ENCODE measurements at regions not wholly inside any gene's neighbourhood (a gene's known extent, or its start where the extent isn't known, plus 50 kb on each side); places are given as distances from the start of the nearest gene placed in this dataset.

DNA sequence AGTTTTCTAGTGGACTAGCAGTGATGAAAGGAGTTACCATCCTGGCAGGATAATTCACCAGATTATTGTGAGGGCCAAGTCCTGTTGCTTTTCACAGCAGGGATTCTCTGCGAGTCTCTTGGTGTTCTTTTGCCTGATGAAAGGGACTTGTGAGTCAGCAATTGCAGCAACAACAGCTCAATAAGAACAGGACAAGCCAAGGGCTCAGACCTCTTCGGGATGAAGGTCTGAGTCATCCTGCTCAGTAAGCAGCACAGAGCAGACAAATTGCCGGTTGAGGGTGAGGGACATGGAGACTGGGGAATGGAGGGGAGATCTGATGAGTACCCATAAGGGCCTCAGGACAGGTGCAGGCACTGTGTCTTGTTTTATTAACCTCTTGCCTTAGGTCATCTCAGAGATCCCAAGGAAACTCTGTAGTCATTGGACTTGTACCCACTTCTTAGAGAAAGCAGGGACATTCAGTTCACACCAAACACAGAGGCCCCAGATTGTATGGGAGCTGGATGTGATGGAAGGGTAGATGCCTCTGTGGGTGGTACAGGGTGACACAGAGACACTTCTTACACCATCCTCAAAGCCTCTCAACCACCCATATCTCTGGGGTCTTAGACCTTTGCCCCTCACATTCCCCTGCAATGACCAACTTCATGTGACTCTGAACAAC is 173.8 kb upstream of the TLE3 start:
- DNase-seq (ENCODE audit: low read depth, low spot score): peak; percentile 75
- peaks cover 26% of the 10 kb centered on the region for H3K4me1 ChIP-seq (ENCODE audit: insufficient read depth, insufficient read length)

GRCh38 chr15:70270752-70271111 is 173.0 kb upstream of the TLE3 start:
- H3K9ac ChIP-seq (ENCODE audit: insufficient read length, low read depth): no peak overlapping the region
- no peak for DNase-seq (ENCODE audit: low read depth, low spot score)
- peaks cover 25% of the 10 kb centered on the region for H3K27me3 ChIP-seq (ENCODE audit: insufficient read depth, insufficient read length)
- peaks cover 26% of the 10 kb centered on the region for H3K4me1 ChIP-seq (ENCODE audit: insufficient read depth, insufficient read length)
- no peaks in the 10 kb centered on the region for H3K36me3 ChIP-seq (ENCODE audit: insufficient read depth, insufficient read length, low read length)
- H3K9me3 ChIP-seq (ENCODE audit: insufficient read depth, low read length): no peaks in the 10 kb centered on the region
- TF ChIP-seq SUZ12 (IDR thresholded peaks at IDR 0.05; ENCODE audit: extremely low read depth, insufficient read depth, insufficient read length): no peak
- no peak overlapping the region for H3K4me3 ChIP-seq (ENCODE audit: insufficient read length, low read depth)

More for the DNA sequence above, 173.8 kb upstream of the TLE3 start:
- Histone ChIP-seq H3K9me3 (ENCODE audit: insufficient read depth, low read length) (no peaks in the 10 kb centered on the region), H3K4me3 (ENCODE audit: insufficient read length, low read depth) (no peak overlapping the region), H3K27me3 (ENCODE audit: insufficient read depth, insufficient read length) (peaks cover 25% of the 10 kb centered on the region), H3K36me3 (ENCODE audit: insufficient read depth, insufficient read length, low read length) (no peaks in the 10 kb centered on the region), H3K9ac (ENCODE audit: insufficient read length, low read depth) (no peak overlapping the region)
- TF ChIP-seq SUZ12 (IDR thresholded peaks at IDR 0.05; ENCODE audit: extremely low read depth, insufficient read depth, insufficient read length) (no peak), ZNF274 (IDR thresholded peaks at IDR 0.05; ENCODE audit: low read depth, low read length) (no peak), YY1 (IDR thresholded peaks at IDR 0.05; ENCODE audit: insufficient read depth, insufficient read length) (no peak)

GRCh38 chr15:70269991-70270751 is 172.5 kb upstream of the TLE3 start:
- H3K9ac ChIP-seq (ENCODE audit: insufficient read length, low read depth): no peak overlapping the region
- no peak for DNase-seq (ENCODE audit: low read depth, low spot score)
- no peak overlapping the region for H3K4me3 ChIP-seq (ENCODE audit: insufficient read length, low read depth)

GRCh38 chr15:70269311-70269911 is 171.7 kb upstream of the TLE3 start:
- Histone ChIP-seq H3K9ac (ENCODE audit: insufficient read length, low read depth) (no peak overlapping the region), H3K4me3 (ENCODE audit: insufficient read length, low read depth) (no peak overlapping the region), H3K36me3 (ENCODE audit: insufficient read depth, insufficient read length, low read length) (no peaks in the 10 kb centered on the region), H3K9me3 (ENCODE audit: insufficient read depth, low read length) (no peaks in the 10 kb centered on the region), H3K4me1 (ENCODE audit: insufficient read depth, insufficient read length) (peaks cover 21% of the 10 kb centered on the region), H3K27me3 (ENCODE audit: insufficient read depth, insufficient read length) (peaks cover 25% of the 10 kb centered on the region)
- TF ChIP-seq ZNF274 (IDR thresholded peaks at IDR 0.05; ENCODE audit: low read depth, low read length) (no peak), YY1 (IDR thresholded peaks at IDR 0.05; ENCODE audit: insufficient read depth, insufficient read length) (no peak), SUZ12 (IDR thresholded peaks at IDR 0.05; ENCODE audit: extremely low read depth, insufficient read depth, insufficient read length) (no peak)
- no peak for DNase-seq (ENCODE audit: low read depth, low spot score)

More at GRCh38 chr15:70269991-70270751, 172.5 kb upstream of the TLE3 start:
- no peak for TF ChIP-seq ZNF274 (IDR thresholded peaks at IDR 0.05; ENCODE audit: low read depth, low read length)
- no peaks in the 10 kb centered on the region for H3K36me3 ChIP-seq (ENCODE audit: insufficient read depth, insufficient read length, low read length)
- H3K4me1 ChIP-seq (ENCODE audit: insufficient read depth, insufficient read length): peaks cover 24% of the 10 kb centered on the region
- no peaks in the 10 kb centered on the region for H3K9me3 ChIP-seq (ENCODE audit: insufficient read depth, low read length)
- peaks cover 25% of the 10 kb centered on the region for H3K27me3 ChIP-seq (ENCODE audit: insufficient read depth, insufficient read length)

- TF ChIP-seq YY1 (IDR thresholded peaks at IDR 0.05; ENCODE audit: insufficient read depth, insufficient read length) (no peak), SUZ12 (IDR thresholded peaks at IDR 0.05; ENCODE audit: extremely low read depth, insufficient read depth, insufficient read length) (no peak), ZNF274 (IDR thresholded peaks at IDR 0.05; ENCODE audit: low read depth, low read length) (no peak)
- no peak for DNase-seq (ENCODE audit: low read depth, low spot score)
- H3K36me3 ChIP-seq (ENCODE audit: insufficient read depth, insufficient read length, low read length): no peaks in the 10 kb centered on the region
- H3K9me3 ChIP-seq (ENCODE audit: insufficient read depth, low read length): no peaks in the 10 kb centered on the region
- H3K4me1 ChIP-seq (ENCODE audit: insufficient read depth, insufficient read length): peaks cover 21% of the 10 kb centered on the region
- H3K9ac ChIP-seq (ENCODE audit: insufficient read length, low read depth): no peak overlapping the region
- peaks cover 25% of the 10 kb centered on the region for H3K27me3 ChIP-seq (ENCODE audit: insufficient read depth, insufficient read length)
- no peak overlapping the region for H3K4me3 ChIP-seq (ENCODE audit: insufficient read length, low read depth)
Measured at GRCh38 chr15:70268698-70269251, 171.1 kb upstream of the TLE3 start.

DNA sequence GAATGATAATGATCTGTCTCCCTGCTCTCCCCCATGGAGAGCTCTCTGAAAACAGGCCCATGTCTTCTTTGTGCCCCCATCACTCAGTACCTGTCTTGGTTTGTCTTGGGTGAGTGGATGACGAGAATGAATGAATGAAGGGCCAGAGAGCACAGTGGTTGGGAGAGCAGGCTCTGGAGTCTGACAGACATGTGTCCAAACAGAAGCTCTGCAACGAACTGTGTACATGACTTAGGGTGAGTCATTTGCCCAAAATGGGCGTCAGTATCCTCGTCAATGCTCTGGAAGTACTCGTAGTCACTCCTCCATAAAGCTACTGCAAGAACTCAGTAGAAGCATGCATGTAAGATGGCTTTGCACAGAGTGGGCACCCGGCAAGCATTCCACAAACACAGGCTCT is 170.2 kb upstream of the TLE3 start:
- Histone ChIP-seq H3K4me1 (ENCODE audit: insufficient read depth, insufficient read length) (peaks cover 24% of the 10 kb centered on the region), H3K4me3 (ENCODE audit: insufficient read length, low read depth) (no peak overlapping the region), H3K27me3 (ENCODE audit: insufficient read depth, insufficient read length) (peaks cover 25% of the 10 kb centered on the region), H3K9me3 (ENCODE audit: insufficient read depth, low read length) (no peaks in the 10 kb centered on the region), H3K36me3 (ENCODE audit: insufficient read depth, insufficient read length, low read length) (no peaks in the 10 kb centered on the region), H3K9ac (ENCODE audit: insufficient read length, low read depth) (no peak overlapping the region)
- no peak for DNase-seq (ENCODE audit: low read depth, low spot score)
- TF ChIP-seq YY1 (IDR thresholded peaks at IDR 0.05; ENCODE audit: insufficient read depth, insufficient read length) (no peak), SUZ12 (IDR thresholded peaks at IDR 0.05; ENCODE audit: extremely low read depth, insufficient read depth, insufficient read length) (no peak), ZNF274 (IDR thresholded peaks at IDR 0.05; ENCODE audit: low read depth, low read length) (no peak)

DNA sequence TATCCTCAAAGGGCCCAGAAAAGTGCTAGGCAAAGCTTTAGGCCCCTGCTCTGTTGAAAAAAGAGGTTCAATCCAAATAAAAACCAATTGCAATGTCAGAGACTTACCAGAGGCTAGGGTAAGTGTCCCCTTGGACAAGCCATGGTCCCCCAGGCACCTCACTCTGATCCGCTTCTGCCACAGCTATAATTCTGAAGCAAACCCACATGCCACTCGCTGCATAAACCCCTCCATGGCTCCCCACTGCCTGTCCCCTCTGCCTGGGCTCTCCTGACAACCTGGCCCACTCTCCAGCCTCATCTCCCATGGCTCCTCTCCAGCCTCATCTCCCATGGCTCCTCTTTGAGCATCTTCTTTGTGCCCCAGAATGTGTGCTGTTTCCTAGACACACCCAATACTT is 169.6 kb upstream of the TLE3 start:
- Histone ChIP-seq H3K9me3 (ENCODE audit: insufficient read depth, low read length) (no peaks in the 10 kb centered on the region), H3K4me3 (ENCODE audit: insufficient read length, low read depth) (no peak overlapping the region), H3K4me1 (ENCODE audit: insufficient read depth, insufficient read length) (peaks cover 24% of the 10 kb centered on the region), H3K36me3 (ENCODE audit: insufficient read depth, insufficient read length, low read length) (no peaks in the 10 kb centered on the region), H3K9ac (ENCODE audit: insufficient read length, low read depth) (no peak overlapping the region), H3K27me3 (ENCODE audit: insufficient read depth, insufficient read length) (peaks cover 25% of the 10 kb centered on the region)
- DNase-seq (ENCODE audit: low read depth, low spot score): no peak
- TF ChIP-seq YY1 (IDR thresholded peaks at IDR 0.05; ENCODE audit: insufficient read depth, insufficient read length) (no peak), SUZ12 (IDR thresholded peaks at IDR 0.05; ENCODE audit: extremely low read depth, insufficient read depth, insufficient read length) (no peak), ZNF274 (IDR thresholded peaks at IDR 0.05; ENCODE audit: low read depth, low read length) (no peak)

All from NT2/D1 (cell line).